K562 (cell line): ENCODE measurements at regions not wholly inside any gene's neighbourhood (a gene's known extent, or its start where the extent isn't known, plus 50 kb on each side); places are given as distances from the start of the nearest gene placed in this dataset.

Source experiments
- ARID1B ChIP-seq: fragments of 450-650 bp; IDR thresholded peaks from 2 replicates; pipeline ENCODE4 v1.6.1; 2016; ENCODE audit warnings: antibody characterized with exemption, mild to moderate bottlenecking, inconsistent platforms
- ATF7 ChIP-seq: fragments of 450-650 bp; IDR thresholded peaks from 2 replicates; pipeline ENCODE4 v1.7.1; 2014; ENCODE audit warnings: mild to moderate bottlenecking, moderate library complexity
- CBX5 ChIP-seq: IDR thresholded peaks from 2 replicates; pipeline ENCODE4 v1.6.1; 2014; ENCODE audit warnings: low read depth, borderline replicate concordance
- CCNT2 ChIP-seq: IDR thresholded peaks from 2 replicates; pipeline ENCODE4 v1.6.1; 2011; ENCODE audit warnings: borderline replicate concordance, low read depth, mild to moderate bottlenecking, moderate library complexity, mixed read lengths, low read length; ENCODE audit not compliant: insufficient read length; ENCODE audit errors: extremely low read depth
- CEBPG ChIP-seq, 3 experiments: fragments of 200-800 bp in 1 of 3; sonication (Bioruptor generic) in 1 of 3; sonication (generic) in 1 of 3; formaldehyde crosslinking in 1 of 3; IDR thresholded peaks in 2 of 3; conservative IDR thresholded peaks in 1 of 3; 2 replicates each; pipeline versions ENCODE4 v1.6.1 to v1.8.0; 2016 to 2022; ENCODE audit warnings: missing compliant biosample characterization in 2 of 3, missing genetic modification characterization in 2 of 3, mild to moderate bottlenecking in 1 of 3, missing genetic modification reagents in 1 of 3
- DLX4 ChIP-seq: fragments of 250-450 bp; sonication (Bioruptor Pico); IDR thresholded peaks from 2 replicates; pipeline ENCODE4 v1.6.1; 2021; ENCODE audit warnings: mild to moderate bottlenecking
- FOXA1 ChIP-seq: fragments of 450-650 bp; IDR thresholded peaks from 2 replicates; pipeline ENCODE4 v1.6.1; 2016; ENCODE audit warnings: mild to moderate bottlenecking, borderline replicate concordance
- IRF2 ChIP-seq: sonication (generic); formaldehyde crosslinking; IDR thresholded peaks from 2 replicates; pipeline ENCODE4 v1.8.1; 2022; ENCODE audit warnings: mild to moderate bottlenecking, missing genetic modification reagents
- KDM1A ChIP-seq, 2 experiments: fragments of 450-650 bp; IDR thresholded peaks; 2 replicates each; pipeline ENCODE4 v1.6.1; 2016; ENCODE audit warnings: mild to moderate bottlenecking in 2 of 2
- MCM3 ChIP-seq: fragments of 450-650 bp; IDR thresholded peaks from 2 replicates; pipeline ENCODE4 v1.6.1; 2016
- MECOM ChIP-seq: fragments of 250-450 bp; sonication (Bioruptor Pico); IDR thresholded peaks from 2 replicates; pipeline ENCODE4 v1.8.0; 2022; ENCODE audit warnings: inconsistent platforms
- NR2C1 ChIP-seq, 2 experiments: fragments of 450-650 bp; IDR thresholded peaks; 2 replicates each; pipeline ENCODE4 v1.6.1; 2017; ENCODE audit warnings: mild to moderate bottlenecking in 2 of 2, antibody characterized with exemption in 1 of 2, inconsistent platforms in 1 of 2, missing compliant biosample characterization in 1 of 2, missing genetic modification characterization in 1 of 2
- POLR2B ChIP-seq: fragments of 450-650 bp; IDR thresholded peaks from 2 replicates; pipeline ENCODE4 v1.6.1; 2018; ENCODE audit warnings: low read depth; ENCODE audit not compliant: partially characterized antibody
- SMAD2 ChIP-seq: fragments of 150-350 bp; IDR thresholded peaks from 2 replicates; pipeline ENCODE4 v1.6.1; 2014; ENCODE audit warnings: low read depth, mild to moderate bottlenecking, low read length
- SMAD3 ChIP-seq: fragments of 450-650 bp; formaldehyde crosslinking; conservative IDR thresholded peaks from 2 replicates; pipeline ENCODE4 v1.4.0; 2020; ENCODE audit warnings: mild to moderate bottlenecking
- SMARCA4 ChIP-seq: fragments of 450-650 bp; IDR thresholded peaks from 2 replicates; pipeline ENCODE4 v1.6.1; 2016
- SPI1 ChIP-seq: IDR thresholded peaks from 2 replicates; pipeline ENCODE4 v1.6.1; 2011; ENCODE audit warnings: low read depth, low read length, control low read depth, borderline replicate concordance
- ZNF143 ChIP-seq: sonication (generic); formaldehyde crosslinking; IDR thresholded peaks from 2 replicates; pipeline ENCODE4 v1.9.0; 2022; ENCODE audit warnings: mild to moderate bottlenecking, missing genetic modification reagents
- ZNF655 ChIP-seq: fragments of 250-450 bp; sonication (Bioruptor Pico); IDR thresholded peaks from 2 replicates; pipeline ENCODE4 v1.5.0; 2021
- TF ChIP-seq, protein P1 (sequence below): fragments of 450-650 bp; IDR thresholded peaks from 2 replicates; pipeline ENCODE4 v1.7.1; 2018; ENCODE audit warnings: mild to moderate bottlenecking, low read depth; ENCODE audit not compliant: partially characterized antibody
- TF ChIP-seq, protein P2 (sequence below): IDR thresholded peaks from 2 replicates; pipeline ENCODE4 v1.6.1; 2011; ENCODE audit warnings: borderline replicate concordance, low read depth, mild to moderate bottlenecking, moderate library complexity, low read length; ENCODE audit not compliant: insufficient read depth, poor library complexity, severe bottlenecking
- TF ChIP-seq, protein P3 (sequence below), 2 experiments: fragments of 450-650 bp in 1 of 2; sonication (generic) in 1 of 2; formaldehyde crosslinking in 1 of 2; IDR thresholded peaks in 1 of 2; conservative IDR thresholded peaks in 1 of 2; 2 replicates each; pipeline versions ENCODE4 v1.6.1 to v1.8.1; 2016 to 2023; ENCODE audit warnings: mild to moderate bottlenecking in 2 of 2, moderate library complexity in 2 of 2, inconsistent platforms in 1 of 2, missing genetic modification reagents in 1 of 2

DNA sequence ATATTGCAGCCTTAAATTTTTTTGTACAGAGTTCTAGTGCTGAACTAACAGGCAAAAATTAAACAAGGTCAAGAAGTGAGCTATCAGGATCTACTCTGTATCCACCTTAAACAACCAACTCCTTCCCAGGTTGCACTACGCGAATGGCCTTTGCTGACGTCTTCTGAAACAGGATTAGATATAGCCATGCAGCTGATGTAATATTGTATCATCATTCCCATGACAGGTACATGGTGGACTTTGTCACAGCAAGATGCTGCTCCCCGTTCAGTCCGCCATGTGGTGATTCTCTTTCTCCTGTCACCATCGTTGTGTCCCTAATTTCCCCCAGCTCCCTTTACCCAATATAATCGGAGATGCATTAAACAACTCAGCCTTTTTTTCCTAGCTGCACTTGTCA, 328.9 kb downstream of the DEPDC1B start (continued):
- TF ChIP-seq, protein P1, sequence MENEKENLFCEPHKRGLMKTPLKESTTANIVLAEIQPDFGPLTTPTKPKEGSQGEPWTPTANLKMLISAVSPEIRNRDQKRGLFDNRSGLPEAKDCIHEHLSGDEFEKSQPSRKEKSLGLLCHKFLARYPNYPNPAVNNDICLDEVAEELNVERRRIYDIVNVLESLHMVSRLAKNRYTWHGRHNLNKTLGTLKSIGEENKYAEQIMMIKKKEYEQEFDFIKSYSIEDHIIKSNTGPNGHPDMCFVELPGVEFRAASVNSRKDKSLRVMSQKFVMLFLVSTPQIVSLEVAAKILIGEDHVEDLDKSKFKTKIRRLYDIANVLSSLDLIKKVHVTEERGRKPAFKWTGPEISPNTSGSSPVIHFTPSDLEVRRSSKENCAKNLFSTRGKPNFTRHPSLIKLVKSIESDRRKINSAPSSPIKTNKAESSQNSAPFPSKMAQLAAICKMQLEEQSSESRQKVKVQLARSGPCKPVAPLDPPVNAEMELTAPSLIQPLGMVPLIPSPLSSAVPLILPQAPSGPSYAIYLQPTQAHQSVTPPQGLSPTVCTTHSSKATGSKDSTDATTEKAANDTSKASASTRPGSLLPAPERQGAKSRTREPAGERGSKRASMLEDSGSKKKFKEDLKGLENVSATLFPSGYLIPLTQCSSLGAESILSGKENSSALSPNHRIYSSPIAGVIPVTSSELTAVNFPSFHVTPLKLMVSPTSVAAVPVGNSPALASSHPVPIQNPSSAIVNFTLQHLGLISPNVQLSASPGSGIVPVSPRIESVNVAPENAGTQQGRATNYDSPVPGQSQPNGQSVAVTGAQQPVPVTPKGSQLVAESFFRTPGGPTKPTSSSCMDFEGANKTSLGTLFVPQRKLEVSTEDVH: no peak
- no peak for TF ChIP-seq CBX5
- TF ChIP-seq SPI1: no peak
- no peak for TF ChIP-seq MECOM (CRISPR knock-in tag)
- TF ChIP-seq, protein P2, sequence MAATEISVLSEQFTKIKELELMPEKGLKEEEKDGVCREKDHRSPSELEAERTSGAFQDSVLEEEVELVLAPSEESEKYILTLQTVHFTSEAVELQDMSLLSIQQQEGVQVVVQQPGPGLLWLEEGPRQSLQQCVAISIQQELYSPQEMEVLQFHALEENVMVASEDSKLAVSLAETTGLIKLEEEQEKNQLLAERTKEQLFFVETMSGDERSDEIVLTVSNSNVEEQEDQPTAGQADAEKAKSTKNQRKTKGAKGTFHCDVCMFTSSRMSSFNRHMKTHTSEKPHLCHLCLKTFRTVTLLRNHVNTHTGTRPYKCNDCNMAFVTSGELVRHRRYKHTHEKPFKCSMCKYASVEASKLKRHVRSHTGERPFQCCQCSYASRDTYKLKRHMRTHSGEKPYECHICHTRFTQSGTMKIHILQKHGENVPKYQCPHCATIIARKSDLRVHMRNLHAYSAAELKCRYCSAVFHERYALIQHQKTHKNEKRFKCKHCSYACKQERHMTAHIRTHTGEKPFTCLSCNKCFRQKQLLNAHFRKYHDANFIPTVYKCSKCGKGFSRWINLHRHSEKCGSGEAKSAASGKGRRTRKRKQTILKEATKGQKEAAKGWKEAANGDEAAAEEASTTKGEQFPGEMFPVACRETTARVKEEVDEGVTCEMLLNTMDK: no peak
- TF ChIP-seq DLX4 (CRISPR knock-in tag): no peak
- no peak for TF ChIP-seq POLR2B
- TF ChIP-seq ATF7: peak; percentile 58; the same call in 1 of the 2 replicates
- no peak for TF ChIP-seq SMAD3
- TF ChIP-seq ZNF655 (CRISPR knock-in tag): no peak
- no peak for TF ChIP-seq ARID1B
- TF ChIP-seq IRF2: no peak
- no peak for TF ChIP-seq MCM3
- no peak for TF ChIP-seq ZNF143 (CRISPR knock-in tag)
- no peak for TF ChIP-seq FOXA1
- TF ChIP-seq SMARCA4: no peak
- no peak for TF ChIP-seq KDM1A (IDR thresholded peaks at IDR 0.05)
- no peak for TF ChIP-seq SMAD2
- TF ChIP-seq CCNT2: no peak
- TF ChIP-seq NR2C1 (IDR thresholded peaks at IDR 0.05): no peak
- 0 out of 2 replicates have a peak, but pooled peaks have one; percentile 25 for TF ChIP-seq NR2C1 (tag; IDR thresholded peaks at IDR 0.05)
- TF ChIP-seq CEBPG (CRISPR knock-in tag; IDR thresholded peaks at IDR 0.05): no peak
- peak; percentile 32 to 69; a peak in 2 of 4 replicates for TF ChIP-seq CEBPG (tag; conservative IDR thresholded peaks at IDR 0.05 in 1 of 2, IDR thresholded peaks at IDR 0.05 in 1 of 2)
- TF ChIP-seq, protein P3, sequence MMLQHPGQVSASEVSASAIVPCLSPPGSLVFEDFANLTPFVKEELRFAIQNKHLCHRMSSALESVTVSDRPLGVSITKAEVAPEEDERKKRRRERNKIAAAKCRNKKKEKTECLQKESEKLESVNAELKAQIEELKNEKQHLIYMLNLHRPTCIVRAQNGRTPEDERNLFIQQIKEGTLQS (IDR thresholded peaks at IDR 0.05): peak; percentile 70; the same call in 1 of the 2 replicates
- TF ChIP-seq, protein P3 (CRISPR knock-in tag; conservative IDR thresholded peaks at IDR 0.05): no peak
